Pancreas (tissue), 10 donors: ENCODE measurements at regions not wholly inside any gene's neighbourhood (a gene's known extent, or its start where the extent isn't known, plus 50 kb on each side); places are given as distances from the start of the nearest gene placed in this dataset.

ENCODE experiments used
- ATAC-seq, 4 donors: fragments of 200-7000 bp; cut with Tn5 transposase; one replicate each; pipeline versions ENCODE4 v1.8.0 to v1.9.1; 2020; ENCODE audit warnings: mild to moderate bottlenecking in 4 of 4, moderate library complexity in 4 of 4
- DNase-seq, 6 donors: peaks; one replicate each; pipeline ENCODE4 v3.0.0-alpha.2; 2020
- FAIRE-seq: peaks from 2 replicates; lab custom pipeline; 2012; peaks lifted over from hg19 to GRCh38; lab: Jason Lieb, UNC
- H3K27ac ChIP-seq, 4 donors: fragments of 200-600 bp; sonication (generic); 1 replicate in 3 of 4; 2 replicates in 1 of 4; pipeline versions ENCODE4 v1.5.0 to v1.8.0; 2020
- H3K27me3 ChIP-seq, 4 donors: fragments of 200-600 bp; one replicate each; pipeline ENCODE4 v1.8.0; 2021
- H3K36me3 ChIP-seq, 3 donors: fragments of 200-600 bp; sonication (generic) in 1 of 3; one replicate each; pipeline versions ENCODE4 v1.5.0 to v1.8.0; 2020 to 2021
- H3K4me1 ChIP-seq, 3 donors: fragments of 200-600 bp; one replicate each; pipeline ENCODE4 v1.8.0; 2021
- H3K4me3 ChIP-seq, 4 donors: fragments of 200-600 bp; sonication (generic) in 2 of 4; one replicate each; pipeline versions ENCODE4 v1.5.0 to v1.8.0; 2020 to 2021
- H3K9me3 ChIP-seq, 4 donors: fragments of 200-600 bp; one replicate each; pipeline ENCODE4 v1.8.0; 2021
- WGBS, 2 donors: extraction: QIAGEN DNeasy Blood & Tissue Kit; methylation state at CpG; one replicate each; pipeline ENCODE4 v1.1.7; 2013; 5-methylcytosine and 5-hydroxymethylcytosine counted together
- intact Hi-C, 3 donors: fragments of 100-400 bp; cut with DNase I; formaldehyde crosslinking; loops; one replicate each; pipeline versions ENCODE4 v1.11.1 to v1.14.2; 2022
- TF ChIP-seq, protein P1 (sequence below), 4 donors: fragments of 200-600 bp; sonication (generic) in 3 of 4; IDR thresholded peaks; one replicate each; pipeline versions ENCODE4 v1.5.0 to v1.8.0; 2021; ENCODE audit warnings: antibody characterized with exemption in 4 of 4
- donor health status: healthy with polysubstance abuse.
- donor health status: DM: no; HTN: no; CAD: no; lungs with moderate emphysema.
- donor health status: DM: no; HTN: no; CAD: no.
- donor health status: control.
- donor health status: control.
- donor health status: Bipolar disorder and iron deficiency.
- donor health status: DM: yes; HTN: yes; CAD: no.
- donor health status: DM: no; HTN: no; CAD: no.
- donor health status: DM: no; HTN: no; CAD: no.
- donor health status: DM: yes; HTN: yes; CAD: no.

DNA sequence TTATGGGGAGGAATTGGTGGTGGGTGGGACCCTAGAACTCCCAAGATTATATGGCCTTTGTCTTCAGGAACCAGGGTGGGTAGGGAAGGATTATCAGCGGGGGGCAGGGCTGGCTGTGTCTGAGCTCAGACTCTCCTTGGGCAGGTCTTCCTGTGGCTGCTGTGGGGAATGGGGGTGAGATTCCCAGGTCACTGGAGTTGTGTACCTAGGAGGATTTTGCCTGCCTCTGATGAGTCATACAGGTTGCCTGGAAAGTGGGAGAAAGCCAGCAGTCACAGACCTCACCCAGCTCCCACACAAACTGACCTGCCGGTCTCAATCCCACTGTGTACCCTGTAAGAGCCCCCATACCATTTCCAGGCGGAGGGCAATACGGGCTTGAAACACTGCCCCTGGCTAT, 209.9 kb upstream of the CNTN3 start:
- Histone ChIP-seq H3K36me3 (no peaks in the 10 kb centered on the region), H3K9me3 (no peaks in the 10 kb centered on the region), H3K4me1 (no peaks in the 10 kb centered on the region), H3K27ac (peak overlapping the region in 1 of 4 donors; percentile 37), H3K27me3 (no peaks in the 10 kb centered on the region), H3K4me3 (no peak overlapping the region)
- WGBS, 2 donors: 78 to 91% methylated on average over 4 of the region's 4 CpGs
- TF ChIP-seq, protein P1, sequence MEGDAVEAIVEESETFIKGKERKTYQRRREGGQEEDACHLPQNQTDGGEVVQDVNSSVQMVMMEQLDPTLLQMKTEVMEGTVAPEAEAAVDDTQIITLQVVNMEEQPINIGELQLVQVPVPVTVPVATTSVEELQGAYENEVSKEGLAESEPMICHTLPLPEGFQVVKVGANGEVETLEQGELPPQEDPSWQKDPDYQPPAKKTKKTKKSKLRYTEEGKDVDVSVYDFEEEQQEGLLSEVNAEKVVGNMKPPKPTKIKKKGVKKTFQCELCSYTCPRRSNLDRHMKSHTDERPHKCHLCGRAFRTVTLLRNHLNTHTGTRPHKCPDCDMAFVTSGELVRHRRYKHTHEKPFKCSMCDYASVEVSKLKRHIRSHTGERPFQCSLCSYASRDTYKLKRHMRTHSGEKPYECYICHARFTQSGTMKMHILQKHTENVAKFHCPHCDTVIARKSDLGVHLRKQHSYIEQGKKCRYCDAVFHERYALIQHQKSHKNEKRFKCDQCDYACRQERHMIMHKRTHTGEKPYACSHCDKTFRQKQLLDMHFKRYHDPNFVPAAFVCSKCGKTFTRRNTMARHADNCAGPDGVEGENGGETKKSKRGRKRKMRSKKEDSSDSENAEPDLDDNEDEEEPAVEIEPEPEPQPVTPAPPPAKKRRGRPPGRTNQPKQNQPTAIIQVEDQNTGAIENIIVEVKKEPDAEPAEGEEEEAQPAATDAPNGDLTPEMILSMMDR (IDR thresholded peaks at IDR 0.05): no peak
- FAIRE-seq (no peak), ATAC-seq (no peak), DNase-seq (peak in 1 of 6 donors; percentile 15)
- intact Hi-C loops: no loop called here

DNA sequence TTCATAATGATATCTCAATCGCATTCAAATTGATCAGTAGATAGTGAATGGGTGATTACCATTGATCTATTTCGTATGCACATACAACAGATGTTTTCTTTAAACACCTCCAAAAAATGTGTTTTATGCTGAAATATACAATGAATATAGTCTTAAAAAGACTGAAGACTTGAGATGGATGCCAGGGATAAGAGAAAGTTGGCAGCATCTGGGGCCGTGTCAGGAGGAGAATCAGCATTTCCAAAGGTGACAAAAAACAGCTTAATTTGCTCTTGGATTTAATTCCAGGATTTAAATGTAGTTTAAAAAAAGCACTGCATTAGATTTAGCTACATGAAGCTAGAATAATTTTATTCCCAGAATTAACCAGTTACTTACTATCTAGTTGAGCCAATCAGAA, 199.7 kb upstream of the CNTN3 start:
- ATAC-seq (no peak), DNase-seq (no peak), FAIRE-seq (no peak)
- no peaks in the 10 kb centered on the region for H3K9me3 ChIP-seq
- H3K27ac ChIP-seq: no peak overlapping the region
- H3K4me1 ChIP-seq: no peaks in the 10 kb centered on the region
- no peaks in the 10 kb centered on the region for H3K36me3 ChIP-seq
- WGBS, 2 donors: 60 to 68% methylated on average over 3 of the region's 3 CpGs
- no peak overlapping the region for H3K4me3 ChIP-seq
- intact Hi-C loops: no loop called here
- TF ChIP-seq, protein P1 (IDR thresholded peaks at IDR 0.05): no peak
- no peaks in the 10 kb centered on the region for H3K27me3 ChIP-seq

DNA sequence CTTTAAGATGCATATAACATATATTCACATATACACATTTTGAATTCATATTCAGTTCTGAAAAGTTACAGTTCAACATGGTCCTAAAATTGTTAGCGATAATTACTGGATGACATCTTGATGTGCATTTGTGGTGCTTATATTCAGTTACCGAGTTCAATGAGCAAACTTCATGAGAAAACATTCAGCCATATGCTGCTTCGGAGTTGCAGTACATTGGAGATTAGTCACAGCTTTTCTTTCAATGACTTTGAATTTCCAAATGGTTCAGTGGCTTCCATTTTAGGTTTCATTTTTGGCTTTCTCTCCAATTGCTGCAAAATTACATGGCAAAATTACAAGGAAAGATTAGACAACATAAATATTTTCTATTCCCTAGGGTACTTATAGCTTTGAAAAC, 198.3 kb upstream of the CNTN3 start:
- H3K27ac ChIP-seq: no peak overlapping the region
- no peaks in the 10 kb centered on the region for H3K36me3 ChIP-seq
- TF ChIP-seq, protein P1 (IDR thresholded peaks at IDR 0.05): no peak
- WGBS, 2 donors: 67 to 80% methylated on average over 3 of the region's 3 CpGs
- ATAC-seq (no peak), DNase-seq (no peak), FAIRE-seq (no peak)
- H3K27me3 ChIP-seq: no peaks in the 10 kb centered on the region
- no peaks in the 10 kb centered on the region for H3K4me1 ChIP-seq
- no peaks in the 10 kb centered on the region for H3K9me3 ChIP-seq
- no peak overlapping the region for H3K4me3 ChIP-seq
- intact Hi-C loops: no loop called here

DNA sequence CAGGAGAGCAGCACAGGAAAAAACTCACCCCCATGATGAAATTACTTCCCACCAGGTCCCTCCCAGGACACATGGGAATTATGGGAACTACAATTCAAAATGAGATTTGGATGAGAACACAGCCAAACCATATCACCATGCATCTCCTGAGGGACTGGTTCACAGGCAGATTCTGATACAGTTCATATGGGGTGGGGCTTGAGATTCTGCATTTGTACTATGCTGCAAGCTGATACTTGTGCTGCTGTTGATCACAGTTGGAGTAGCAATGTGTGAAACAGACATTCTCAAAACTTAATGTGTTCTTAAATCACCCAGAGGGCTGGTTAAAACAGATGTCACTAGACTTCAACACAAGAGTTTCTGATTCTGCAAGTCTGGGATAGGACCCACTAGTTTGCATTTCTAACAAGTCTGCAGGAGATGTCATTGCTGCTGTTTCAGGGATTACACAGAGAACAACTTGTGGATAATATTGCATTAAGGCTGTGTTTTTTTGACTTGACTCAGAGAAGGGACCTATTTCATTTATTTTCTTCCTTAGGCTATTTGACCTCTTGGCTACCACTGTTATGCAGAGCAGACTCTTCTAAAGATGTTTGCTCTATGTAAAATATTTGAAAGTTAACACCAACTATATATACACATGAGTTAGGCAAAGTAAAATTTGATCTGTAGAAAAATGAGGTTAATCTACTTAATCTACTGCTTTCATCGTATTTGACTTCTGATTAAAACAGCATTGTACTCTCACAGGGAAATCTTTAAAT, 194.2 kb upstream of the CNTN3 start:
- TF ChIP-seq, protein P1 (IDR thresholded peaks at IDR 0.05): no peak
- H3K36me3 ChIP-seq: no peaks in the 10 kb centered on the region
- H3K4me1 ChIP-seq: no peaks in the 10 kb centered on the region
- FAIRE-seq (no peak), DNase-seq (no peak), ATAC-seq (no peak)
- H3K4me3 ChIP-seq: no peak overlapping the region
- intact Hi-C loops: no loop called here
- no peaks in the 10 kb centered on the region for H3K27me3 ChIP-seq
- no peaks in the 10 kb centered on the region for H3K9me3 ChIP-seq
- 47 to 55% methylated on average over 1 of the region's 1 CpG for WGBS, 2 donors
- no peak overlapping the region for H3K27ac ChIP-seq

DNA sequence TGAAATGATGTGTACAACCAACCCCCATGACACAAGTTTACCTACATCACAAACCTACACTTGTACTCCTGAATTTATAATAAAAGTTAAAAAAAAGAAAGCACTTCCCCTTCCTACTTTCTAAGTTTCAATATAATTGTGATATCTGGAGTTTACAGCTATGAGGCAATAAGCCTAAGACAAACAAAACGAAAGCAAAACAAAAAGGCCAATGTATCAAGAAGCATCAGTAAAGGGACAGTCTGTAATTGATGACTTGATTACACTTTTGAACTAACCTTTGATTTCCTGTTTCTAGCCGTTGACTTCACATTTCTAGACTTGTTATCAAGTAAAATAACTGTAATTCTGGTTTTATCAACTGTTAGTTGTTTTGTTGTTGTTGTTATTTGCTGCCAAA, 187.5 kb upstream of the CNTN3 start:
- DNase-seq: no peak
- Histone ChIP-seq H3K36me3 (no peaks in the 10 kb centered on the region), H3K4me1 (no peaks in the 10 kb centered on the region), H3K9me3 (no peaks in the 10 kb centered on the region), H3K27me3 (no peaks in the 10 kb centered on the region), H3K27ac (no peak overlapping the region), H3K4me3 (no peak overlapping the region)
- TF ChIP-seq, protein P1 (IDR thresholded peaks at IDR 0.05): no peak
- intact Hi-C loops: no loop called here
- no peak for FAIRE-seq
- ATAC-seq: no peak
- WGBS, 2 donors: 23 to 29% methylated on average over 2 of the region's 2 CpGs
